GM20000 (cell line): ENCODE measurements at regions not wholly inside any gene's neighbourhood (a gene's known extent, or its start where the extent isn't known, plus 50 kb on each side); places are given as distances from the start of the nearest gene placed in this dataset.
"Not testable (repeated sequence)": the region's sequence is repeated elsewhere in the genome, so short reads cannot be mapped to it uniquely, and the experiment has no call there.

ENCODE experiments used
- DNase-seq: peaks from one replicate; pipeline ENCODE4 v3.0.0; 2012; ENCODE audit warnings: low spot score

GRCh38 chr2:111570300-111571114 lies 313.5 kb downstream of the ANAPC1 start:
- not testable (repeated sequence) for DNase-seq

DNA sequence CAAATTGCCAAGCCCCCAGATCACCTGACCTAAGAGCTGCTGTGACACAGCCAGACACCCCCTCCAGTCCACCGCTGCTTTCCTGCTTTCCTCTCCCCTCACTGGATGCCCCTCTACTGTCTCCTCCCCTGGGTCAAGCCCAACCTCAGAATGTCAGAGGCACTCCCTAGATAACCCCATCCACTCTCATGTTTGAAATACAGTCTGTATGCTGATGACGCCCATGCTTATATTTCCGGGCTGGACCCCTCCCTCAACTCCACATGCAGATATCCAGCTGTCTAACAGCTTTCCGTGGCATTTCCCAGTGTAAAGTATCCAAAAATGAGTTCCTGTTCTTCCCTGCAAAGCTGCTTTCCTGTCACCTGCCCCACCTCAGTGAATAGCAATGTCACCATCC lies 309.2 kb downstream of the ANAPC1 start:
- not testable (repeated sequence) for DNase-seq

GRCh38 chr2:111577154-111577885 lies 306.7 kb downstream of the ANAPC1 start:
- DNase-seq = not testable (repeated sequence)

GRCh38 chr2:111579500-111580134 lies 304.4 kb downstream of the ANAPC1 start:
- DNase-seq = not testable (repeated sequence)

DNA sequence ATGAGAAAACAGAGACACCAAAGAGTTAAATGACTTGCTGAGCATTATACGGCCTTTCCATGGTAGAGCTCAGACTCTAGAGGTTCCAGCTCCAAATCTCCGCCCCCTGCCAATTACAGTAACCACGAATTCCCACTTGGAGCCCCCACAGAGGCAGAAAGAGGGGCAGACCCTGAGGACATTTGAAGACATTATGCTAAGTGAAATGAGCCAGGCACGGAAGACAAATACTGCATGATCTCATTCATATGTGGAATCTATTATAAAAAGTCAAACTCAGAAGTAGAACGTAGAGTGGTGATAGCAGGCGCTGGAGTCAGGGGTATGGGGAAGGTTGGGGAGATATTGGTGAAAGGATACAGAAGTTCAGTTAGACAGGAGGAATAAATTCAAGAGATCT lies 303.4 kb downstream of the ANAPC1 start:
- not testable (repeated sequence) for DNase-seq

DNA sequence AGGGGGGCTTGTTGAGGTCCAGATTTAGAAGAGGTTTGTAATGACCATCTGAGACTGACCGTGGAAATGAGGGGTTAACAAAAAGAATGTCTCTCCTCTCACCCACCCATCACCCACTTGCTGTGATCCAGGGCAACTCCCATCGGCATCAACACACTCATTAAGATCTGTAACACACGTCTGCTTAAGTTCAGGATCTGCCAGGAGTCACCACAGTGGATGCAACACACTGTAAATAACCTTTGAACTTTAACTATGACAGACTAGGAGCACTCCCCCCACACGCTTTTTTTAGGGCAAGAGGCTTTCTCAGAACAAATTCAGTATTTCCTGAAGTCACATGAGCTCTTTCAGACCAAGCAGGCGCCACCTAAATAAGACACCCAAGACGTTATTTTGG lies 301.9 kb downstream of the ANAPC1 start:
- not testable (repeated sequence) for DNase-seq

GRCh38 chr2:111583480-111583879 lies 300.5 kb downstream of the ANAPC1 start:
- not testable (repeated sequence) for DNase-seq

DNA sequence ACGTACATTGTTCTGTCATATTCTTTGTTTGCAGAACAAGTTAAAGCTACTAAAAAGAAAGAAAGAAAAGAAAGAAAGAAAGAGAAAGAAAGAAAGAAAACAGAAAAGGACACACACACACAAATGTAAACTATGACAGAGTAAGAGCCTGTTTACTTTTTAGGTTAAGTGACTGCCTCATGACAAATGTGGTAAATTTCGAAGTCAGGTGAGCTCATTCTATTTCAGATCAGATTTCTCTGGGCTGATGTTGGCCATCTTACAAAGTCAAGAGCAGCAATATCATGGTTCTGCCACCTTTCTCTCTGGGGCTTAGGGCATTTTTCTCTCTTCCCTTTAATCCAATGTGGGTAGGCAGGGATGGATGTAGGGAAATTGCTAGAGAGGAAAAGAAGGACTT lies 299.5 kb downstream of the ANAPC1 start:
- not testable (repeated sequence) for DNase-seq

DNA sequence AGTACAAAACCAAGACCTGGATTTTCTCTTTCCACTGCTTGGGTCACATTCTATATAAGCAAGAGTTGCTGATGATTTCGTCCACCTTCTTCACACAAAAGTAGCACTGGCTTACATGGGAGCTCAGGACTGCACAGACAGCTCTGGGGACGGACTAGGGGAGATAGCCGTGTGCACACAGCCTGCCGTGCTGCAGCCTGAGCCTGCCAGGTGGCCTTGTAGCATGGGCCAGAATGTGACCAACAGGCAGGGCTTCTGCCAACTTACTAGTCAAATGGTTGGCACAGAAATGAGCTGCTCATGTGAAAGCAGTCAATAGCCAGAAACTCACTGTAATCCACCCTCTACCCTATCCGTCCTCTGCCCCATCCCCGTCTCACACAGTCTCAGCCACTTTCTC lies 299.0 kb downstream of the ANAPC1 start:
- not testable (repeated sequence) for DNase-seq

GRCh38 chr2:111586014-111586413 lies 298.0 kb downstream of the ANAPC1 start:
- DNase-seq = not testable (repeated sequence)

DNA sequence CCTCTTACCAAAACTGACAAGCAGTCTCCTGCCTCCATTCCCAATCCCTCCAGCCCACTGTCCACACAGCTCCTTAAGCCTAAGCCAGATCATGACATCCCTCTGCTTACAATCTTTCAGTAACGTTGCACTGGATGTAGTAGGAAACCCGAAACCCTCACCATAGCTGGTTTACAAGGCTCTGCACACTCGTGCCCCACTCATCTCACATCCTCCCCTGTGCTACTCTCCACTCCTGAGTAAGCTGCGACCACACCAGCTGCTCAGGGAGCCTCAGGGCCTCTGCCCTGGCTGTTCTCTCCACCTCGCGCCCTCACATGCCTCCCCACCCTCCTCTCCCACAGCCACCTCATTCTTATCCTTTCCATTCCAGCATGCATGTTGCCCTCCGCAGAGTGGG lies 288.9 kb downstream of the ANAPC1 start:
- DNase-seq = not testable (repeated sequence)

DNA sequence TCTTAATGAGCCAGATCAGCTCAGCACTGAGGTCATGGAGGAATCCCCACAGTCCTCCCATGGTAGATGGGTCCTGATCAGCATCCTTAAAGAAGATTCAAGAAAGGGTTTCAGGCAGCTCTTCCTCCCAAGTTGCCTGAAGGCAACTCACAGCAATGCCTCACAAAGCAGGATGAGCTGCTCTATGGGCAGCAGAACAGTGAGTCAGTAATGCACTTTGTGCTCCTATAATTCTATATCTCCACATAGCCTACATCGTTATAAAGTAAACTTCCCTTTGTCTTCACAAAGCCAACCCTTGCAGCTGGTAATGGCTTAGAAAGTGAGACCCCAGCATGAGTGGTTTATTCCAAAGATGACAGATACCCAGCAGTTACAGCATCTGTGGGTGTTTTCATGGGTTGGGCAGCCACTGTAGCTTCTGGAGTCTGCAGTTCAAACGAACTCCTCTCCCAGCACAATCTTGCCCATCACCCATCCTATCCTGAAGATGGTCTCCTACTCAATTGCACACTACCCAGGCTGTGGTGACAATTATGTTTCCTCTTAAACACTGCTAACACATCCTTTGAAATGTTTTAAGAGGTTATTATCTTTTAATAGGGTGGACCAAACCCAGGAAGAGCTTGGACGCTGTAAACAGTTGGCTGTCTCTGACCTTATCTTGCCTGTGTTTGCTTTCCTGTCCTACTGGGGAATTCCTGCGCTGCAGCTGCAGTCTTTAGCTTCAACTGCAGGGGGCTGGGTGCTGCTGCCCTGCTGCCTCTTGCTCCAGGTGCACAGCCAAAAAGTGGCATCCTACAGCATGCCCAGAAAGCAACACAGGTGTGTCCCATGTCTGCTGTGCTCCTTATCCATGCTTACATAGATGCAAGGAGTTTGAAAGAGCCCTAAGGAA lies 286.9 kb downstream of the ANAPC1 start:
- DNase-seq = not testable (repeated sequence)

GRCh38 chr2:111598944-111599343 lies 285.0 kb downstream of the ANAPC1 start:
- not testable (repeated sequence) for DNase-seq

DNA sequence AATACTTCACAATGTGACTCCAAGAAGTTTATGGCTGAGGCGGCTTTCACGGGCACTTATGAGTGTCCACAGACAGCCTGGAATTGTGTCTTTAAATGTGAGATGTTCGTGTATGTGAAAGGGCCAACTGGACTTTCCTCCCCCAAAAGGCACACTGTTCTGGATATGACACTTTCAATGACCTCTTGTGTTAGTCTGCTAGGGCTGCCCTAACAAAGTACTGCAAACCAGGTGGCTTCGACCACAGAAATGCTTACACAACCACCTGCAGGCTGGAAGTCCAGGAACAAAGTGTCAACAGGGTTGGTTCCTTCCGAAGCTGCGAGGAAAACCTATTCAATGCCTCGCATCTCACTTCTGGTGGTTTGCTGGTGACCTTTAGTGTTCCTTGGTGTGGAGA lies 281.7 kb downstream of the ANAPC1 start:
- not testable (repeated sequence) for DNase-seq

- DNase-seq = not testable (repeated sequence)
Observed at GRCh38 chr2:111605798-111606197, 278.2 kb downstream of the ANAPC1 start.

DNA sequence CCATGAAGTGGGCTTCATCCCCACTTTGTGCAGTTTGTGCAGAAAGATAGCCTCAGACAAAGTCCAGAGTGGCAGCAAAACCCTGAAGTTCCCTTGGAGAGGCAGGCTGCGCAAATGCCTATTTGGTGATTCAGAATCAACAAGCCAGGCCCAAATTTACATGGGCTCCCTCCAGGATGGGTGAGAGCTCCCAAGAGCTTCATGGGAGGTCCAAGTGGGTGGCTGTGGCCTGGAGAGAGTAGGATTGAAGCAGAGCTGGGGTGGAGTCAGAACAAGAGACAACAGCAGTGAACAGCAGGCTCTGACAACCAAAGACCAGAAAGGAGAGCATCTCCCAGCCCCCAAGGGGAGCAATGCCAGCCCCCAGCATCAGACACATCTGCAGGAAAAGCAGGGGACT lies 277.4 kb downstream of the ANAPC1 start:
- not testable (repeated sequence) for DNase-seq

DNA sequence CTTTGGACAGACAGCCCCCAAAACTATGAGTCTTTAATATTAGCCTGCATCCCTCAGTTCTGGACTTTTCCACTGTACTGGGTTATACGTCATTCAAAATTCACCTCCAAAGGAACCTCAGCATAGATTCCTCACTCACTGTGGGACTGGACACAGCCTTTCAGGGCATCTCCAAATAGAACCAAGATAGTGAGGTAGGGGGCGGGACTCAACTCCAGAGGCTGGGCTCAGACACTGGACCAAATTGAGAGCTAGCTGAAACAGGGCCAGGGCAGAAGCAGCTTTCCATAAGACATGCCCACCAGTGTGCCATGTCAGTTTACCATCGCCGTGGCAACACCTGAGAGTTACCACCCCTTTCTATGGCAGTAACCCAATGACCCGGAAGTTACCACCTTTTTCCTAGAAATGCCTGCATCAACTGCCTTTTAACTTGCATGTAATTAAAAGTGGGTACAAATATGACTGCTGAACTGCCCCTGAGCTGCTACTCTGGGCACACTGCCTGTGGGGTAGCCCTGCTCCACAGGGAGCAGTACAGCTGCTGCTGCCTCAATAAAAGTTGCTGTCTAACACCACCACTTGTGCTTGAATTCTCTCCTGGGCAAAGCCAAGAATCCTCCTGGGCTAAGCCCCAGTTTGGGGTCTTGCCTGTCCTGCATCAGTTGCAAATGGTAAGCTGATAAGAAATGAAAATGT lies 274.7 kb downstream of the ANAPC1 start:
- DNase-seq = not testable (repeated sequence)

- DNase-seq = not testable (repeated sequence)
Observed at GRCh38 chr2:111610035-111610434, 274.0 kb downstream of the ANAPC1 start.
